ENCODE measurements at regions not wholly inside any gene's neighbourhood (a gene's known extent, or its start where the extent isn't known, plus 50 kb on each side); places are given as distances from the start of the nearest gene placed in this dataset.

GRCh38 chr2:157172239-157172638, 85.3 kb upstream of the GALNT5 start:
- DNase-seq (no peak), ATAC-seq (ENCODE audit: insufficient read depth, low FRiP score) (no peak)
- no peak for TF ChIP-seq CTCF (IDR thresholded peaks at IDR 0.05; ENCODE audit: control extremely low read depth, extremely low read depth)
- Histone ChIP-seq H3K4me3 (no peak overlapping the region), H3K9ac (ENCODE audit: insufficient read depth in 1 of 2, low read length in 2 of 2) (no peak overlapping the region), H3K36me3 (ENCODE audit: control insufficient read depth in 4 of 4, insufficient read depth in 4 of 4, low read length in 4 of 4) (no peaks in the 10 kb centered on the region), H3K4me1 (ENCODE audit: control insufficient read depth in 5 of 5, insufficient read depth in 5 of 5, low read length in 5 of 5) (peaks cover 0 to 3% (median 0%) of the 10 kb centered on the region in 5 donors), H3K27ac (ENCODE audit: low read depth in 1 of 2, low read length in 1 of 2) (no peak overlapping the region), H3K9me3 (ENCODE audit: control insufficient read depth in 4 of 4, insufficient read depth in 3 of 4, low read length in 3 of 4) (no peaks in the 10 kb centered on the region), H3K27me3 (ENCODE audit: control insufficient read depth in 3 of 3, insufficient read depth in 3 of 3, low read length in 2 of 3) (no peaks in the 10 kb centered on the region)

GRCh38 chr2:157172866-157173578, 84.5 kb upstream of the GALNT5 start:
- no peak for DNase-seq
- no peak overlapping the region for H3K27ac ChIP-seq (ENCODE audit: low read depth in 1 of 2, low read length in 1 of 2)
- no peaks in the 10 kb centered on the region for H3K9me3 ChIP-seq (ENCODE audit: control insufficient read depth in 4 of 4, insufficient read depth in 3 of 4, low read length in 3 of 4)
- WGBS, 2 donors: 68 to 80% methylated on average over 3 of the region's 3 CpGs
- no peak overlapping the region for H3K4me3 ChIP-seq
- H3K36me3 ChIP-seq (ENCODE audit: control insufficient read depth in 4 of 4, insufficient read depth in 4 of 4, low read length in 4 of 4): no peaks in the 10 kb centered on the region
- peaks cover 0 to 3% (median 0%) of the 10 kb centered on the region in 5 donors for H3K4me1 ChIP-seq (ENCODE audit: control insufficient read depth in 5 of 5, insufficient read depth in 5 of 5, low read length in 5 of 5)
- no peak for TF ChIP-seq CTCF (IDR thresholded peaks at IDR 0.05; ENCODE audit: control extremely low read depth, extremely low read depth)
- no peaks in the 10 kb centered on the region for H3K27me3 ChIP-seq (ENCODE audit: control insufficient read depth in 3 of 3, insufficient read depth in 3 of 3, low read length in 2 of 3)
- H3K9ac ChIP-seq (ENCODE audit: insufficient read depth in 1 of 2, low read length in 2 of 2): no peak overlapping the region
- no peak for ATAC-seq (ENCODE audit: insufficient read depth, low FRiP score)

- TF ChIP-seq CTCF (IDR thresholded peaks at IDR 0.05; ENCODE audit: control extremely low read depth, extremely low read depth): no peak
- Histone ChIP-seq H3K9ac (ENCODE audit: insufficient read depth in 1 of 2, low read length in 2 of 2) (no peak overlapping the region), H3K4me3 (no peak overlapping the region), H3K4me1 (ENCODE audit: control insufficient read depth in 5 of 5, insufficient read depth in 5 of 5, low read length in 5 of 5) (peaks cover 0 to 3% (median 0%) of the 10 kb centered on the region in 5 donors), H3K27me3 (ENCODE audit: control insufficient read depth in 3 of 3, insufficient read depth in 3 of 3, low read length in 2 of 3) (no peaks in the 10 kb centered on the region), H3K27ac (ENCODE audit: low read depth in 1 of 2, low read length in 1 of 2) (no peak overlapping the region), H3K36me3 (ENCODE audit: control insufficient read depth in 4 of 4, insufficient read depth in 4 of 4, low read length in 4 of 4) (no peaks in the 10 kb centered on the region), H3K9me3 (ENCODE audit: control insufficient read depth in 4 of 4, insufficient read depth in 3 of 4, low read length in 3 of 4) (no peaks in the 10 kb centered on the region)
- WGBS, 2 donors: 48 to 55% methylated on average over 5 of the region's 5 CpGs
- peak; percentile 14 to 57 (median 39) for DNase-seq
- ATAC-seq (ENCODE audit: insufficient read depth, low FRiP score): peak; percentile 55
These were observed 83.7 kb upstream of the GALNT5 start for GRCh38 chr2:157173740-157174184.

- ATAC-seq (ENCODE audit: insufficient read depth, low FRiP score) (no peak), DNase-seq (no peak)
- H3K36me3 ChIP-seq (ENCODE audit: control insufficient read depth in 4 of 4, insufficient read depth in 4 of 4, low read length in 4 of 4): no peaks in the 10 kb centered on the region
- WGBS, 2 donors: 82 to 93% methylated on average over 2 of the region's 2 CpGs
- H3K9me3 ChIP-seq (ENCODE audit: control insufficient read depth in 4 of 4, insufficient read depth in 3 of 4, low read length in 3 of 4): no peaks in the 10 kb centered on the region
- no peak overlapping the region for H3K4me3 ChIP-seq
- peaks cover 0 to 3% (median 0%) of the 10 kb centered on the region in 5 donors for H3K4me1 ChIP-seq (ENCODE audit: control insufficient read depth in 5 of 5, insufficient read depth in 5 of 5, low read length in 5 of 5)
- H3K27ac ChIP-seq (ENCODE audit: low read depth in 1 of 2, low read length in 1 of 2): no peak overlapping the region
- H3K27me3 ChIP-seq (ENCODE audit: control insufficient read depth in 3 of 3, insufficient read depth in 3 of 3, low read length in 2 of 3): no peaks in the 10 kb centered on the region
- TF ChIP-seq CTCF (IDR thresholded peaks at IDR 0.05; ENCODE audit: control extremely low read depth, extremely low read depth): no peak
- H3K9ac ChIP-seq (ENCODE audit: insufficient read depth in 1 of 2, low read length in 2 of 2): no peak overlapping the region
These were observed 83.2 kb upstream of the GALNT5 start for GRCh38 chr2:157174321-157174720.

All from lung (tissue), 11 donors.